Endothelial cell of umbilical vein (primary cell): ENCODE measurements at regions not wholly inside any gene's neighbourhood (a gene's known extent, or its start where the extent isn't known, plus 50 kb on each side); places are given as distances from the start of the nearest gene placed in this dataset.
"Not testable (repeated sequence)": the region's sequence is repeated elsewhere in the genome, so short reads cannot be mapped to it uniquely, and the experiment has no call there.

ENCODE experiments used
- BruUV-seq: library from RNA; stranded (reverse); fragments of 400-500 nt; replicated peaks from 2 replicates; lab custom pipeline; 2021; lab: Mats Ljungman, UMichigan
- CTCF ChIA-PET: fragments of 300-600, 350-600 bp; sonication (Branson Sonifier 250); formaldehyde crosslinking; loops from one replicate; lab custom pipeline; 2021; ENCODE audit warnings: antibody characterized with exemption, inconsistent platforms; lab: Charles Lee
- POLR2A ChIA-PET: fragments of 300-600, 350-600 bp; sonication (Branson Sonifier 250); formaldehyde crosslinking; loops from one replicate; lab custom pipeline; 2021; ENCODE audit warnings: antibody characterized with exemption, inconsistent platforms; lab: Charles Lee
- DNase-seq: peaks from one replicate; pipeline ENCODE4 v3.0.0-alpha.2; 2011; ENCODE audit warnings: low read depth, low spot score
- FAIRE-seq: peaks from 2 replicates; lab custom pipeline; 2011; peaks lifted over from hg19 to GRCh38; lab: Jason Lieb, UNC
- H2AFZ ChIP-seq: 2 replicates; pipeline ENCODE4 v1.6.0; 2012; ENCODE audit warnings: low read depth, low read length, control low read depth, inconsistent platforms
- H3K27ac ChIP-seq: 2 replicates; pipeline ENCODE4 v1.5.1; 2011; ENCODE audit warnings: low read depth, mild to moderate bottlenecking, control low read depth, low read length, moderate library complexity; ENCODE audit not compliant: insufficient read depth
- H3K27me3 ChIP-seq, 2 experiments: 2 replicates each; pipeline versions ENCODE4 v1.6.0 to v1.6.1; 2011; ENCODE audit warnings: low read length in 2 of 2, mixed read lengths in 1 of 2; ENCODE audit not compliant: control insufficient read depth in 2 of 2, insufficient read depth in 2 of 2
- H3K36me3 ChIP-seq, 2 experiments: 2 replicates in 1 of 2; 3 replicates in 1 of 2; pipeline ENCODE4 v1.5.1; 2011; ENCODE audit warnings: low read length in 2 of 2, mild to moderate bottlenecking in 1 of 2, moderate library complexity in 1 of 2; ENCODE audit not compliant: control insufficient read depth in 2 of 2, insufficient read depth in 2 of 2; ENCODE audit errors: extremely low read depth in 1 of 2
- H3K4me1 ChIP-seq: 3 replicates; pipeline ENCODE4 v1.5.1; 2011; ENCODE audit warnings: mild to moderate bottlenecking, low read length; ENCODE audit not compliant: control insufficient read depth, insufficient read depth; ENCODE audit errors: extremely low read depth
- H3K4me2 ChIP-seq: 2 replicates; pipeline ENCODE4 v1.6.1; 2011; ENCODE audit warnings: low read length, control low read depth, mixed read lengths; ENCODE audit not compliant: insufficient read depth
- H3K4me3 ChIP-seq, 3 experiments: fragments of 200-600 bp in 1 of 3; sonication (generic), shearing (Covaris generic) in 1 of 3; replicated peaks in 1 of 3; 2 replicates each; pipeline ENCODE4 v1.5.1; 2011 to 2016; ENCODE audit warnings: control low read depth in 3 of 3, low read length in 3 of 3, mild to moderate bottlenecking in 2 of 3, inconsistent platforms in 1 of 3, low read depth in 1 of 3, moderate library complexity in 1 of 3; ENCODE audit not compliant: insufficient read depth in 1 of 3
- H3K79me2 ChIP-seq: 2 replicates; pipeline ENCODE4 v1.6.0; 2012; ENCODE audit warnings: low read length, inconsistent platforms; ENCODE audit not compliant: control insufficient read depth, insufficient read depth
- H3K9ac ChIP-seq: replicated peaks from 2 replicates; pipeline ENCODE3; 2011; ENCODE audit warnings: low read length, control low read depth; ENCODE audit not compliant: insufficient read depth; ENCODE audit errors: extremely low read depth
- H3K9me1 ChIP-seq: replicated peaks from 3 replicates; pipeline ENCODE4 v1.6.0; 2011; ENCODE audit warnings: mild to moderate bottlenecking, low read length; ENCODE audit not compliant: control insufficient read depth, insufficient read depth; ENCODE audit errors: extremely low read depth
- H3K9me3 ChIP-seq: replicated peaks from 2 replicates; pipeline ENCODE4 v1.5.1; 2012; ENCODE audit warnings: low read length, inconsistent platforms; ENCODE audit not compliant: control insufficient read depth, insufficient read depth
- H4K20me1 ChIP-seq: replicated peaks from 2 replicates; pipeline ENCODE3; 2011; ENCODE audit warnings: mild to moderate bottlenecking, low read length; ENCODE audit not compliant: control insufficient read depth, insufficient read depth; ENCODE audit errors: extremely low read depth
- JUN ChIP-seq: IDR thresholded peaks from 2 replicates; pipeline ENCODE4 v1.6.1; 2011; ENCODE audit warnings: borderline replicate concordance, low read depth; ENCODE audit not compliant: insufficient read length, insufficient read depth
- MAX ChIP-seq: IDR thresholded peaks from 2 replicates; pipeline ENCODE4 v1.6.1; 2011; ENCODE audit not compliant: insufficient read depth, insufficient read length
- MYC ChIP-seq: IDR thresholded peaks from one replicate; pipeline ENCODE4 v1.6.1; 2011; ENCODE audit warnings: mild to moderate bottlenecking, low read depth, low read length
- POLR2A ChIP-seq: IDR thresholded peaks from 2 replicates; pipeline ENCODE4 v1.6.1; 2012; ENCODE audit warnings: low read depth, mild to moderate bottlenecking, control low read depth, low read length
- dilution Hi-C: fragments of 300-500 bp; cut with MboI; formaldehyde crosslinking; loops from one replicate; pipeline ENCODE4 v1.15.0; 2019; ENCODE audit warnings: low sequenced_read_pairs; ENCODE audit not compliant: extremely low pct_ligation_motif_present
- intact Hi-C: fragments of 100-400 bp; cut with micrococcal nuclease; formaldehyde crosslinking; loops from one replicate; pipeline ENCODE4 v1.10.0; 2022

DNA sequence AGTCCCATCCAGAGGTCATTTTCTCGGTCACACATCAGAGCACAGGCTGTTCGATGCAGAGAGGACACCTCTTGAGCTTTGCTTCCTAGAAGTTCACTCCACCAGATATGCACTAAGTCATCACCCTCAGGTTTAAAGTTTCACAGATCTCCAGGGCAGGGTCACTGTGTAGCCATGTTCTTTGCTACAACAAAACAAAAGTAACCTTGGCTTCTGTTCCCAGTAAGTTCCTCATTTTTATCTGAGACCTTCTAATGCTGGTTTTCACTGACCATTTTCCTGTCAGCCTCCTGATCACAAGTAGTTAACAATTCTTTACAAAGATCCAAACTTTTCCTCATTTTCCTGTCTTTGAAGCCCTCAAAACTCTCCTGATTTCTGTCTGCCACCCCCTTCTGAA is 97.5 kb upstream of the CTSV start:
- H3K4me3 ChIP-seq, result no peak overlapping the region
- no peaks in the 10 kb centered on the region for H3K36me3 ChIP-seq
- H3K27me3 ChIP-seq, result no peaks in the 10 kb centered on the region
- POLR2A ChIA-PET, result interaction anchor here (0.6 kb wide), 1 partner anchor 455 kb away, joined by 3 read pairs; no protein-coding TSS in a partner anchor
- no peaks in the 10 kb centered on the region for H3K4me1 ChIP-seq
- no peaks in the 10 kb centered on the region for H3K9me3 ChIP-seq
- dilution Hi-C loops, result no loop called here
- no peak overlapping the region for H3K4me2 ChIP-seq
- intact Hi-C loops, result no loop called here
- CTCF ChIA-PET, result interaction anchor here (1.2 kb wide), 1 partner anchor 11 kb away, joined by 3 read pairs; no protein-coding TSS in a partner anchor
- DNase-seq (no peak), FAIRE-seq (no peak)
- H4K20me1 ChIP-seq, result no peaks in the 10 kb centered on the region
- H3K27ac ChIP-seq, result no peak overlapping the region
- TF ChIP-seq JUN (no peak), MAX (no peak), POLR2A (no peak), MYC (no peak)
- no TSS peak for BruUV-seq
- H2AFZ ChIP-seq, result no peak overlapping the region
- no peak overlapping the region for H3K9ac ChIP-seq
- no peaks in the 10 kb centered on the region for H3K79me2 ChIP-seq
- no peaks in the 10 kb centered on the region for H3K9me1 ChIP-seq

GRCh38 chr9:97133966-97134365 is 95.0 kb upstream of the CTSV start:
- H3K9me3 ChIP-seq, H3K27ac ChIP-seq, H4K20me1 ChIP-seq, BruUV-seq, H3K4me2 ChIP-seq, dilution Hi-C loops, DNase-seq, H3K9me1 ChIP-seq, FAIRE-seq, H3K36me3 ChIP-seq, H3K27me3 ChIP-seq, H3K79me2 ChIP-seq, H2AFZ ChIP-seq, H3K4me3 ChIP-seq, CTCF ChIA-PET, H3K9ac ChIP-seq, intact Hi-C loops, H3K4me1 ChIP-seq, POLR2A ChIA-PET: not testable (repeated sequence)
